C4-2B (cell line): ENCODE measurements at regions not wholly inside any gene's neighbourhood (a gene's known extent, or its start where the extent isn't known, plus 50 kb on each side); places are given as distances from the start of the nearest gene placed in this dataset.

Source experiments
- CTCF ChIP-seq: fragments of 450-650 bp; conservative IDR thresholded peaks from 2 replicates; pipeline ENCODE4 v1.5.1; 2017; ENCODE audit warnings: mild to moderate bottlenecking
- ZFX ChIP-seq: fragments of 450-650 bp; IDR thresholded peaks from 2 replicates; pipeline ENCODE4 v1.6.1; 2017

- TF ChIP-seq CTCF (no peak), ZFX (no peak)
Measured at GRCh38 chr12:30836656-30837445, 82.1 kb upstream of the CAPRIN2 start.
